Fibroblast of lung (primary cell): ENCODE measurements at regions not wholly inside any gene's neighbourhood (a gene's known extent, or its start where the extent isn't known, plus 50 kb on each side); places are given as distances from the start of the nearest gene placed in this dataset.

Source experiments
- DNase-seq, 2 donors: peaks; one replicate each; pipeline versions ENCODE4 v3.0.0 to v3.0.0-alpha.2; 2010; ENCODE audit warnings: low read depth in 2 of 2
- H2AFZ ChIP-seq: 2 replicates; pipeline ENCODE4 v1.5.1; 2012; ENCODE audit warnings: low read length, control low read depth, inconsistent platforms
- H3K27ac ChIP-seq: 2 replicates; pipeline ENCODE4 v1.5.1; 2011; ENCODE audit warnings: low read length, control low read depth; ENCODE audit not compliant: insufficient read depth
- H3K27me3 ChIP-seq: 2 replicates; pipeline ENCODE4 v1.5.1; 2011; ENCODE audit warnings: mild to moderate bottlenecking, low read length; ENCODE audit not compliant: control insufficient read depth, insufficient read depth
- H3K36me3 ChIP-seq: 2 replicates; pipeline ENCODE4 v1.5.1; 2011; ENCODE audit warnings: low read length; ENCODE audit not compliant: control insufficient read depth, insufficient read depth
- H3K4me1 ChIP-seq: 2 replicates; pipeline ENCODE4 v1.5.1; 2011; ENCODE audit warnings: low read length; ENCODE audit not compliant: control insufficient read depth, insufficient read depth; ENCODE audit errors: extremely low read depth
- H3K4me2 ChIP-seq: 2 replicates; pipeline ENCODE4 v1.5.1; 2011; ENCODE audit warnings: low read length, control low read depth; ENCODE audit not compliant: insufficient read depth; ENCODE audit errors: extremely low read depth
- H3K4me3 ChIP-seq, 4 experiments: fragments of 200-600 bp in 1 of 4; sonication (generic) in 1 of 4; replicated peaks in 1 of 4; 2 replicates each; pipeline ENCODE4 v1.5.1; 2011 to 2016; ENCODE audit warnings: low read length in 4 of 4, low read depth in 3 of 4, mild to moderate bottlenecking in 3 of 4, control low read depth in 2 of 4, inconsistent platforms in 1 of 4, mixed read lengths in 1 of 4; ENCODE audit not compliant: insufficient read depth in 1 of 4; ENCODE audit errors: control extremely low read depth in 1 of 4
- H3K79me2 ChIP-seq: 2 replicates; pipeline ENCODE4 v1.5.1; 2012; ENCODE audit warnings: mild to moderate bottlenecking, low read length, inconsistent platforms; ENCODE audit not compliant: control insufficient read depth, insufficient read depth
- H3K9ac ChIP-seq: 2 replicates; pipeline ENCODE4 v1.5.1; 2011; ENCODE audit warnings: mild to moderate bottlenecking, low read length, control low read depth; ENCODE audit not compliant: insufficient read depth
- H3K9me3 ChIP-seq: 2 replicates; pipeline ENCODE4 v1.5.1; 2012; ENCODE audit warnings: low read depth, low read length; ENCODE audit not compliant: control insufficient read depth, insufficient read depth
- H4K20me1 ChIP-seq: 2 replicates; pipeline ENCODE4 v1.5.1; 2011; ENCODE audit warnings: low read length; ENCODE audit not compliant: control insufficient read depth, insufficient read depth; ENCODE audit errors: extremely low read depth
- CTCF ChIP-seq, 2 donors: IDR thresholded peaks in 1 of 2; conservative IDR thresholded peaks in 1 of 2; 1 replicate in 1 of 2; 2 replicates in 1 of 2; pipeline ENCODE4 v1.5.1; 2011 to 2012; ENCODE audit warnings: low read length in 2 of 2, control low read depth in 1 of 2, inconsistent platforms in 1 of 2, low read depth in 1 of 2, mild to moderate bottlenecking in 1 of 2
- EZH2 ChIP-seq: IDR thresholded peaks from 2 replicates; pipeline ENCODE4 v1.5.1; 2012; ENCODE audit warnings: low read length, control low read depth, mild to moderate bottlenecking; ENCODE audit errors: missing control alignments

- H3K9me3 ChIP-seq, result no peaks in the 10 kb centered on the region
- H3K9ac ChIP-seq, result no peak overlapping the region
- H4K20me1 ChIP-seq, result no peaks in the 10 kb centered on the region
- H3K4me3 ChIP-seq, result no peak overlapping the region
- TF ChIP-seq EZH2 (no peak), CTCF (conservative IDR thresholded peaks at IDR 0.05 in 1 of 2, IDR thresholded peaks at IDR 0.05 in 1 of 2; ENCODE audit: low read depth in 1 of 2, low read length in 2 of 2) (no peak)
- H3K36me3 ChIP-seq, result no peaks in the 10 kb centered on the region
- H2AFZ ChIP-seq, result no peak overlapping the region
- no peak overlapping the region for H3K27ac ChIP-seq
- H3K27me3 ChIP-seq, result peaks cover 3% of the 10 kb centered on the region
- H3K4me1 ChIP-seq, result no peaks in the 10 kb centered on the region
- H3K4me2 ChIP-seq, result no peak overlapping the region
- no peak for DNase-seq
- H3K79me2 ChIP-seq, result no peaks in the 10 kb centered on the region
Observed at GRCh38 chr11:128152796-128153696, 434.3 kb downstream of the ETS1 start.

- H3K9ac ChIP-seq, result no peak overlapping the region
- no peak for DNase-seq
- H3K27ac ChIP-seq, result no peak overlapping the region
- H4K20me1 ChIP-seq, result no peaks in the 10 kb centered on the region
- H3K79me2 ChIP-seq, result no peaks in the 10 kb centered on the region
- no peak overlapping the region for H3K4me3 ChIP-seq
- no peak overlapping the region for H2AFZ ChIP-seq
- H3K36me3 ChIP-seq, result no peaks in the 10 kb centered on the region
- no peak overlapping the region for H3K4me2 ChIP-seq
- H3K9me3 ChIP-seq, result no peaks in the 10 kb centered on the region
- no peak for TF ChIP-seq CTCF (conservative IDR thresholded peaks at IDR 0.05 in 1 of 2, IDR thresholded peaks at IDR 0.05 in 1 of 2; ENCODE audit: low read depth in 1 of 2, low read length in 2 of 2)
- TF ChIP-seq EZH2, result no peak
- H3K27me3 ChIP-seq, result peaks cover 3% of the 10 kb centered on the region
- H3K4me1 ChIP-seq, result no peaks in the 10 kb centered on the region
Observed at GRCh38 chr11:128151780-128152179, 435.6 kb downstream of the ETS1 start.

- H2AFZ ChIP-seq, result no peak overlapping the region
- no peak overlapping the region for H3K4me3 ChIP-seq
- H3K27me3 ChIP-seq, result peaks cover 3% of the 10 kb centered on the region
- no peak overlapping the region for H3K4me2 ChIP-seq
- H3K27ac ChIP-seq, result no peak overlapping the region
- H3K79me2 ChIP-seq, result no peaks in the 10 kb centered on the region
- no peak for DNase-seq
- H3K4me1 ChIP-seq, result no peaks in the 10 kb centered on the region
- H3K9me3 ChIP-seq, result no peaks in the 10 kb centered on the region
- H3K9ac ChIP-seq, result no peak overlapping the region
- TF ChIP-seq CTCF (conservative IDR thresholded peaks at IDR 0.05 in 1 of 2, IDR thresholded peaks at IDR 0.05 in 1 of 2; ENCODE audit: low read depth in 1 of 2, low read length in 2 of 2) (no peak), EZH2 (no peak)
- no peaks in the 10 kb centered on the region for H3K36me3 ChIP-seq
- H4K20me1 ChIP-seq, result no peaks in the 10 kb centered on the region
Observed at GRCh38 chr11:128151338-128151737, 436.0 kb downstream of the ETS1 start.
